HEK293T (cell line): ENCODE measurements at regions not wholly inside any gene's neighbourhood (a gene's known extent, or its start where the extent isn't known, plus 50 kb on each side); places are given as distances from the start of the nearest gene placed in this dataset.
"Not testable (repeated sequence)": the region's sequence is repeated elsewhere in the genome, so short reads cannot be mapped to it uniquely, and the experiment has no call there.

Experiments
- CTCF ChIA-PET: fragments of 350-600 bp; formaldehyde crosslinking; extraction: SDS; loops from one replicate; lab custom pipeline; 2021; ENCODE audit warnings: antibody characterized with exemption, inconsistent platforms; lab: Yijun Ruan, JAX
- POLR2A ChIA-PET: fragments of 350-600 bp; formaldehyde crosslinking; extraction: SDS; loops from one replicate; lab custom pipeline; 2020; ENCODE audit warnings: antibody characterized with exemption, inconsistent platforms; lab: Yijun Ruan, JAX
- DNase-seq: peaks from one replicate; pipeline ENCODE4 v3.0.0; 2012; ENCODE audit warnings: mixed read lengths; ENCODE audit errors: extremely low spot score
- ARNT ChIP-seq: fragments of 450-650 bp; IDR thresholded peaks from 2 replicates; pipeline ENCODE4 v1.6.1; 2017; ENCODE audit warnings: mild to moderate bottlenecking
- BHLHE40 ChIP-seq: fragments of 450-650 bp; IDR thresholded peaks from 2 replicates; pipeline ENCODE4 v1.6.1; 2016; ENCODE audit warnings: mild to moderate bottlenecking, moderate library complexity, borderline replicate concordance
- CTBP1 ChIP-seq: fragments of 450-650 bp; IDR thresholded peaks from 2 replicates; pipeline ENCODE4 v1.6.1; 2016; ENCODE audit warnings: borderline replicate concordance
- ELF4 ChIP-seq: fragments of 450-650 bp; IDR thresholded peaks from 2 replicates; pipeline ENCODE4 v1.6.1; 2017; ENCODE audit warnings: antibody characterized with exemption
- FOXA1 ChIP-seq: fragments of 450-650 bp; IDR thresholded peaks from 2 replicates; pipeline ENCODE4 v1.6.1; 2016; ENCODE audit warnings: mild to moderate bottlenecking
- FOXK2 ChIP-seq: fragments of 450-650 bp; IDR thresholded peaks from 2 replicates; pipeline ENCODE4 v1.6.1; 2016; ENCODE audit warnings: mild to moderate bottlenecking
- FOXM1 ChIP-seq: fragments of 450-650 bp; IDR thresholded peaks from 2 replicates; pipeline ENCODE4 v1.6.1; 2017; ENCODE audit warnings: mild to moderate bottlenecking, borderline replicate concordance
- HDGF ChIP-seq: fragments of 450-650 bp; IDR thresholded peaks from 2 replicates; pipeline ENCODE4 v1.6.1; 2017; ENCODE audit warnings: antibody characterized with exemption, borderline replicate concordance
- L3MBTL2 ChIP-seq: fragments of 450-650 bp; conservative IDR thresholded peaks from 2 replicates; pipeline ENCODE4 v1.6.1; 2016; ENCODE audit warnings: mild to moderate bottlenecking
- LEF1 ChIP-seq: fragments of 450-650 bp; IDR thresholded peaks from 2 replicates; pipeline ENCODE4 v1.6.1; 2017; ENCODE audit warnings: mild to moderate bottlenecking, borderline replicate concordance
- NFRKB ChIP-seq: fragments of 450-650 bp; IDR thresholded peaks from 2 replicates; pipeline ENCODE4 v1.6.1; 2016; ENCODE audit warnings: mild to moderate bottlenecking, moderate library complexity
- SP1 ChIP-seq: fragments of 450-650 bp; IDR thresholded peaks from 2 replicates; pipeline ENCODE4 v1.6.1; 2017
- SUZ12 ChIP-seq: fragments of 450-650 bp; IDR thresholded peaks from 2 replicates; pipeline ENCODE4 v1.6.1; 2016; ENCODE audit warnings: mild to moderate bottlenecking
- TARDBP ChIP-seq: fragments of 450-650 bp; IDR thresholded peaks from 2 replicates; pipeline ENCODE4 v1.6.1; 2016
- ZNF384 ChIP-seq: fragments of 450-650 bp; IDR thresholded peaks from 2 replicates; pipeline ENCODE4 v1.6.1; 2016
- TF ChIP-seq, protein P1 (sequence below): fragments of 450-650 bp; IDR thresholded peaks from 2 replicates; pipeline ENCODE4 v1.6.1; 2016

DNA sequence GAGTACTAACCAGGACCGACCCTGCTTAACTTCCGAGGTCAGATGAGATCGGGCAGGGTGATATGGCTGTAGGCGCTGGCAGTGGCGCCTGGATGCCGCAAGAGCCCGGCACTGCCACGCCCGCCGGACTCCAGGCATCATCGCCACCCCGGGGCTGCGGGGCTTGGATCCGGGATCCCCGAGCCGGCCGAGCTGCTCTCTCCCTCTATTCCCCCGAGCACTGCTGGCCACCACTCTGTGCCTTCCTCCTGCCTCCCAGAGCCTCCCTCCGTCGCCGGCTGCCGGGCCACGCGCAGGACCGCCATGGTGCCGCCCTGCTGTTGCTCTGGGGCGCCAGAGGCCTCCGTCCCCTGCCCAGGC lies 153.2 kb upstream of the ALG10B start:
- TF ChIP-seq ARNT, result no peak
- TF ChIP-seq FOXA1, result no peak
- no peak for TF ChIP-seq ZNF384
- no peak for DNase-seq
- ChIA-PET POLR2A (no interaction called here), CTCF (no interaction called here)

DNA sequence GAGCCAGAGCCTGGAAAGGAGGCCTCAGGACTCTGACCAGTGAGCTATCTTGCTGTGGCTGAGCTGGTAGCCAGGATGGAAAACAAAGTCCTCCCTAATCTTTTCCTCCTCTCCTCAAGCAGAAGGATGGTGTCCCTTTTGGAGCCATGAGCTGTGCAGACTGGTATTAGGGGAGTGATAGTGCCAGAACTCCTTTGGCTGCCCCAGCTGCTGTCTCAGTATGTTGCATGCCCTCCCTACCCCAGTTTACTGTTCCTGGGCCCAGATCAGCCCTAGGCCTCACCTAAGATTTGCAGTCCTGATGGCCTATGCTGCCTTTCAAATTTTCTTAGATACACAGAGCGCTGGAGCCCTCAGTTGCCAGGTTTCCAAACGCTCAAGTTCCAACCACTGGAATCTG lies 150.3 kb upstream of the ALG10B start:
- CTCF ChIA-PET, result no interaction called here
- TF ChIP-seq, protein P1, sequence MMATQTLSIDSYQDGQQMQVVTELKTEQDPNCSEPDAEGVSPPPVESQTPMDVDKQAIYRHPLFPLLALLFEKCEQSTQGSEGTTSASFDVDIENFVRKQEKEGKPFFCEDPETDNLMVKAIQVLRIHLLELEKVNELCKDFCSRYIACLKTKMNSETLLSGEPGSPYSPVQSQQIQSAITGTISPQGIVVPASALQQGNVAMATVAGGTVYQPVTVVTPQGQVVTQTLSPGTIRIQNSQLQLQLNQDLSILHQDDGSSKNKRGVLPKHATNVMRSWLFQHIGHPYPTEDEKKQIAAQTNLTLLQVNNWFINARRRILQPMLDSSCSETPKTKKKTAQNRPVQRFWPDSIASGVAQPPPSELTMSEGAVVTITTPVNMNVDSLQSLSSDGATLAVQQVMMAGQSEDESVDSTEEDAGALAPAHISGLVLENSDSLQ, result no peak
- no peak for TF ChIP-seq NFRKB
- no peak for TF ChIP-seq HDGF
- POLR2A ChIA-PET, result no interaction called here
- DNase-seq, result no peak

DNA sequence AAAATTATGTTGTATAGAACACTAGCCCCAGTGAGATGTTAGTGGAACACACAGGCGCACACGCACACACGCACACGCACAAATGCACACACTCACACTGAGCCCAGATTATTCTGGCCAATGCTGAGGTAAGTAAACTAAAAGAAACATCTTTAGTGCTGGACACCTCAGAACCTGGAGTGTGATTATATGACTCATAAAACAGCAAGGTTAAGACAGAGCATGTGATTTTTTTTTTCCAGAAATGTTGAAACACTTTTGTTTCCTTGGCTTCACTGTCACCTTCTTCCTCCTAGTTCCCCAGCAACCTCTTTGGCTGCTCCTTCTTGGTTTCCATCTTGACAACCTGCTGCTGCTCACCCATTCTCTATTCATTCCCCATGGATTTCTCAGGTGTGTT lies 141.0 kb upstream of the ALG10B start:
- no peak for DNase-seq
- ChIA-PET POLR2A (no interaction called here), CTCF (no interaction called here)
- no peak for TF ChIP-seq HDGF
- no peak for TF ChIP-seq SUZ12
- TF ChIP-seq, protein P1, result no peak
- no peak for TF ChIP-seq ZNF384
- no peak for TF ChIP-seq FOXM1
- no peak for TF ChIP-seq ARNT
- no peak for TF ChIP-seq LEF1

DNA sequence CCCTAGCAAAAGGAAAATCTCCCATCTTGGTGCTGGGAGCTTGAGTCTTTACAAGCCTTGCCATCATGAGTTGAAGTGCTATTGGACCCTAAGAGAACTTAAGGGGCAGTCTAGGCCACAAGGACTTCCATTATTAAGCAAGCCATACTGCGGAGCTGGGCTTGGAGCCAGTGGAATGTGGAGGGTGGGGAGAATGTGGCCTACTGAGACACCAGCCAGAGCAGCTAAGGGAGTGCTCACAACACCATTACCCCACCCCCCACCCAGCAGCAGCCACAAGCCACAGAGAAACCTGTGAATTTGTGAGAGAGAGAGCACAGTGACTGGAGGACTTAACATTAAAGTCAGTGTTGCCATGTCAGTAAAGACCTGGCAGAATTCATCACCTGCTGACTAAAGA lies 133.0 kb upstream of the ALG10B start:
- POLR2A ChIA-PET, CTCF ChIA-PET, DNase-seq: not testable (repeated sequence)

DNA sequence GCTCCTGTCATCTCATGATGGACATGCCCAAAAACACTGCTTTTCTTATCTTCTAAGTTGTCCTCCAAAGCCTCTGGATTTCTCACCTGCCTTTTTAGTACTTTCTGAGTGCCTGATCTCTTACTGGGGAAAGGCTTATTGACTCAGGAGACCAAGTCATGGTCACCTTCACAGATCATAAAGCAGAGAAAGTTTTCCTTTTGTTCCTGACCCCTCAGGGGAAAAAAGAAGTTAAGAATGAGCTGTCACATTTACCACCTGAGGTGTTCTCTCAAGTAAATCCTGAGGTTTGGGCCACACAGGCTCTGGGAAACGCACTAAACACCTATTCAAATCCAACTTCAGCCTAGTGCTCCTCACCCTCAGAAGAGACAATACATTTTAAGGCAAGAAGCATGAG lies 119.3 kb upstream of the ALG10B start:
- POLR2A ChIA-PET, CTCF ChIA-PET, DNase-seq: not testable (repeated sequence)

DNA sequence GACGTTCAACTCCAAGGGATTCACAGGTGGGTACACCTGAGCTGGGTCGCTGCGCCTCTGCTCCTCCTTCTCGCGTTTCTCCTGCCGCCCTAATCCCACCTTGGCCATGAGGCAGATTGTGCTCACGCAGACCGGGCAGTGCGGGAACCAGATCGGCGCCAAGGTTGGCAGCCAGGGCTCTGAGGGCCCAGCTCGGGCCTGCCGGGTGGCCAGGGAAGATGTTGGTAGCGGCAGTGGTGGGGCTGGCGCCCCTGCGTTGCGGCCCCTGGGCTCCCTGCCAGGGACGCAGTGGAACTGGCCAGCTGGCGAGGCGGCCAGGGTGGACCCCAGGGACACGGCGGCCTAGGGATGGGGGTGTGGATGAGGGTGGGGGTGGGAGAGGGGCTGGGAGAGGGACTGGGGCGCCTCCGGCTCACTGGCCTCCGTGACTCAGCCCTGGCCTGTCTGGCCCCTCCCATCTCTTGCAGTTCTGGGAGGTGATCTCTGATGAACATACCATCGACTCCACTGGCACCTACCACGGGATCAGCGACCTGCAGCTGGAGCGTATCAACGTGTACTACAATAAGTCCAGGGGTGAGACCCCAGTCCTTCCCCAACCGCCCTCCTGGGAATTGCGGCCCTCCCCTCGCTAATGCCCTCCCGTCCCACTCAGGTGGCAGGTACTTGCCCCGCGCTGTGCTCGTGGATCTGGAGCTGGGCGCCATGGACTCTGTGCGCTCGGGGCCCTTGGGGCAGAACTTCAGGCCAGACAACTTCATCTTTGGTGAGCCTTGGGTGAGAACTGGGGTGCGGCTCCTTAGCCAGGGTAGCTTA lies 114.9 kb upstream of the ALG10B start:
- DNase-seq, result no peak
- ChIA-PET POLR2A (no interaction called here), CTCF (no interaction called here)
- no peak for TF ChIP-seq L3MBTL2
- no peak for TF ChIP-seq HDGF
- no peak for TF ChIP-seq CTBP1
- no peak for TF ChIP-seq ARNT
- no peak for TF ChIP-seq FOXM1
- no peak for TF ChIP-seq FOXK2
- TF ChIP-seq, protein P1, result no peak
- TF ChIP-seq LEF1, result no peak
- no peak for TF ChIP-seq SUZ12
- no peak for TF ChIP-seq NFRKB

DNA sequence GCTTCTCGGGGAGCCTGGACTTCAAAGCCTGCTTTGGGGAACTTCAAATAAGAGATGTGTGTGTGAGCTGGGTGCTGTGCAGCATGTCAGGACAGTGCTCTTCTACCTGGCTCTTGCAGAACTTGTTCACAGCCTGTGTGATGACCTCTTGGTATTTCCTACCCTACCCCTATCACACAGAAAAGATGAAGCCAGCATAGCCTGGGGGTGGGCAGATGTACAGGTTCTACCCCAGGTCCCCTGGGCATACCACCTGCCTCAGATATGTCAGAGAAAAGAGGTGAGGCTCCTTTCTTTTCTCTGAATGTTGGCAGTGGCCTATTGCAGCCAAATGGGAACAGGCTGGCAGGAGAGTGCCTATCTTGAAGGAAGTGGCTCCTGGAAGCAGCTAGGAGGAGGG lies 111.7 kb upstream of the ALG10B start:
- DNase-seq, result no peak
- POLR2A ChIA-PET, result no interaction called here
- TF ChIP-seq ELF4 (no peak), BHLHE40 (no peak), FOXA1 (no peak), TARDBP (no peak), L3MBTL2 (no peak), ZNF384 (no peak), SP1 (no peak), HDGF (no peak), NFRKB (no peak), CTBP1 (no peak), FOXM1 (no peak), FOXK2 (no peak), ARNT (no peak), SUZ12 (no peak), LEF1 (no peak)
- TF ChIP-seq, protein P1, result no peak
- CTCF ChIA-PET, result no interaction called here
